Neural progenitor cell (in vitro differentiated cells): ENCODE measurements at regions not wholly inside any gene's neighbourhood (a gene's known extent, or its start where the extent isn't known, plus 50 kb on each side); places are given as distances from the start of the nearest gene placed in this dataset.

Experiments
- DNase-seq: peaks from one replicate; pipeline ENCODE4 v3.0.0-alpha.2; 2016; ENCODE audit warnings: low spot score
- H2AFZ ChIP-seq: fragments of 200-600 bp; sonication (generic); replicated peaks from 2 replicates; pipeline ENCODE4 v1.6.1; 2016; ENCODE audit warnings: antibody characterized with exemption
- H3F3A ChIP-seq: fragments of 200-600 bp; sonication (generic); 2 replicates; pipeline ENCODE4 v1.6.1; 2016; ENCODE audit warnings: antibody characterized with exemption, low read depth
- H3K27ac ChIP-seq: fragments of 200-600 bp; sonication (generic); 2 replicates; pipeline ENCODE4 v1.5.1; 2016; ENCODE audit warnings: mild to moderate bottlenecking
- H3K27me3 ChIP-seq: fragments of 200-600 bp; sonication (generic); 2 replicates; pipeline ENCODE4 v1.6.1; 2016; ENCODE audit warnings: mild to moderate bottlenecking, moderate library complexity
- H3K36me3 ChIP-seq: fragments of 200-600 bp; sonication (generic); 2 replicates; pipeline ENCODE4 v1.5.1; 2016
- H3K4me1 ChIP-seq: fragments of 200-600 bp; sonication (generic); 2 replicates; pipeline ENCODE4 v1.6.1; 2016; ENCODE audit warnings: mixed run types
- H3K4me2 ChIP-seq: fragments of 200-600 bp; sonication (generic); 2 replicates; pipeline ENCODE4 v1.6.1; 2016
- H3K4me3 ChIP-seq: fragments of 200-600 bp; sonication (generic); 2 replicates; pipeline ENCODE4 v1.5.1; 2016
- H3K79me2 ChIP-seq: fragments of 200-600 bp; sonication (generic); 2 replicates; pipeline ENCODE4 v1.6.1; 2016; ENCODE audit warnings: low read depth
- H3K9ac ChIP-seq: fragments of 200-600 bp; sonication (generic); 2 replicates; pipeline ENCODE4 v1.6.1; 2016
- H3K9me3 ChIP-seq: fragments of 200-600 bp; sonication (generic); 2 replicates; pipeline ENCODE4 v1.5.1; 2016; ENCODE audit warnings: low read depth
- H4K20me1 ChIP-seq: fragments of 200-600 bp; sonication (generic); 2 replicates; pipeline ENCODE4 v1.6.1; 2016; ENCODE audit warnings: low read depth
- H3K27ac Mint-ChIP-seq: 3 replicates; pipeline ENCODE4 v1.8.0; 2021; ENCODE audit warnings: mixed read lengths
- H3K27me3 Mint-ChIP-seq: 2 replicates; pipeline ENCODE4 v1.8.0; 2022; ENCODE audit warnings: low read depth, mild to moderate bottlenecking, inconsistent platforms, moderate library complexity, mixed read lengths; ENCODE audit not compliant: insufficient read depth
- H3K36me3 Mint-ChIP-seq: 3 replicates; pipeline ENCODE4 v1.8.0; 2021; ENCODE audit warnings: mixed read lengths
- H3K4me1 Mint-ChIP-seq: 3 replicates; pipeline ENCODE4 v1.8.0; 2021; ENCODE audit warnings: mixed read lengths
- H3K4me3 Mint-ChIP-seq: 3 replicates; pipeline ENCODE4 v1.8.0; 2021; ENCODE audit warnings: mild to moderate bottlenecking, moderate library complexity, mixed read lengths
- H3K9me3 Mint-ChIP-seq: 3 replicates; pipeline ENCODE4 v1.8.0; 2020; ENCODE audit warnings: mixed read lengths
- EZH2 ChIP-seq: fragments of 200-600 bp; sonication (generic); IDR thresholded peaks from 2 replicates; pipeline ENCODE4 v1.6.1; 2017; ENCODE audit warnings: antibody characterized with exemption, mild to moderate bottlenecking, moderate library complexity
- EZH2phosphoT487 ChIP-seq: fragments of 200-600 bp; sonication (generic); IDR thresholded peaks from 2 replicates; pipeline ENCODE4 v1.6.1; 2017; ENCODE audit warnings: antibody characterized with exemption
- TF ChIP-seq, protein P1 (sequence below): fragments of 200-600 bp; sonication (generic); IDR thresholded peaks from 2 replicates; pipeline ENCODE4 v1.5.1; 2017; ENCODE audit warnings: antibody characterized with exemption, mild to moderate bottlenecking

DNA sequence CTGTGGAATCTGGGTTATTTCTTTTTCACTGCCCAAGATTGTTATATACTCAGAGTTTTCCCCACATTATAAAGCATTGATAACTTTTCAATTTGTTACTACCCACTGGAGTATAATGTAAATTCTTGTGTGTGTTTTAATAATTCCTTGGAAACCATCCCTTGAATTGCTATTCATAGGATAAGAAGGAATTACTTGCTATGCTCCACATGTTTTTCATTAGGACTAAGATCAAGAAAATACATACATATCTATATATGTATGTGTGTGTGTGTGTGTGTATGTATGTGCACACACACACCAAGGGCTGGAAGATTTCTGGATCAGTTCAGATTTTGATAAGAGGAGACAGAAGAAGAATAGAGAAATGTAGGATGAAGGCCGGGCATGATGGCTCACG lies 206.4 kb upstream of the JADE1 start:
- no peak overlapping the region for H3K4me3 ChIP-seq
- no peak overlapping the region for H3K27ac ChIP-seq
- H3K36me3 ChIP-seq = no peaks in the 10 kb centered on the region
- H2AFZ ChIP-seq = no peak overlapping the region
- Mint-ChIP-seq H3K4me3 (no peak overlapping the region), H3K27me3 (peaks cover 7% of the 10 kb centered on the region), H3K4me1 (peaks cover 20% of the 10 kb centered on the region), H3K27ac (no peak overlapping the region), H3K36me3 (no peaks in the 10 kb centered on the region), H3K9me3 (no peaks in the 10 kb centered on the region)
- TF ChIP-seq EZH2phosphoT487 (no peak), EZH2 (no peak)
- TF ChIP-seq, protein P1, sequence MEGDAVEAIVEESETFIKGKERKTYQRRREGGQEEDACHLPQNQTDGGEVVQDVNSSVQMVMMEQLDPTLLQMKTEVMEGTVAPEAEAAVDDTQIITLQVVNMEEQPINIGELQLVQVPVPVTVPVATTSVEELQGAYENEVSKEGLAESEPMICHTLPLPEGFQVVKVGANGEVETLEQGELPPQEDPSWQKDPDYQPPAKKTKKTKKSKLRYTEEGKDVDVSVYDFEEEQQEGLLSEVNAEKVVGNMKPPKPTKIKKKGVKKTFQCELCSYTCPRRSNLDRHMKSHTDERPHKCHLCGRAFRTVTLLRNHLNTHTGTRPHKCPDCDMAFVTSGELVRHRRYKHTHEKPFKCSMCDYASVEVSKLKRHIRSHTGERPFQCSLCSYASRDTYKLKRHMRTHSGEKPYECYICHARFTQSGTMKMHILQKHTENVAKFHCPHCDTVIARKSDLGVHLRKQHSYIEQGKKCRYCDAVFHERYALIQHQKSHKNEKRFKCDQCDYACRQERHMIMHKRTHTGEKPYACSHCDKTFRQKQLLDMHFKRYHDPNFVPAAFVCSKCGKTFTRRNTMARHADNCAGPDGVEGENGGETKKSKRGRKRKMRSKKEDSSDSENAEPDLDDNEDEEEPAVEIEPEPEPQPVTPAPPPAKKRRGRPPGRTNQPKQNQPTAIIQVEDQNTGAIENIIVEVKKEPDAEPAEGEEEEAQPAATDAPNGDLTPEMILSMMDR = no peak
- no peaks in the 10 kb centered on the region for H3K79me2 ChIP-seq
- no peak overlapping the region for H3K4me2 ChIP-seq
- H3K9ac ChIP-seq = no peak overlapping the region
- H4K20me1 ChIP-seq = no peaks in the 10 kb centered on the region
- no peak for DNase-seq
- H3K9me3 ChIP-seq = no peaks in the 10 kb centered on the region
- peaks cover 5% of the 10 kb centered on the region for H3K4me1 ChIP-seq
- no peaks in the 10 kb centered on the region for H3F3A ChIP-seq
- no peaks in the 10 kb centered on the region for H3K27me3 ChIP-seq

DNA sequence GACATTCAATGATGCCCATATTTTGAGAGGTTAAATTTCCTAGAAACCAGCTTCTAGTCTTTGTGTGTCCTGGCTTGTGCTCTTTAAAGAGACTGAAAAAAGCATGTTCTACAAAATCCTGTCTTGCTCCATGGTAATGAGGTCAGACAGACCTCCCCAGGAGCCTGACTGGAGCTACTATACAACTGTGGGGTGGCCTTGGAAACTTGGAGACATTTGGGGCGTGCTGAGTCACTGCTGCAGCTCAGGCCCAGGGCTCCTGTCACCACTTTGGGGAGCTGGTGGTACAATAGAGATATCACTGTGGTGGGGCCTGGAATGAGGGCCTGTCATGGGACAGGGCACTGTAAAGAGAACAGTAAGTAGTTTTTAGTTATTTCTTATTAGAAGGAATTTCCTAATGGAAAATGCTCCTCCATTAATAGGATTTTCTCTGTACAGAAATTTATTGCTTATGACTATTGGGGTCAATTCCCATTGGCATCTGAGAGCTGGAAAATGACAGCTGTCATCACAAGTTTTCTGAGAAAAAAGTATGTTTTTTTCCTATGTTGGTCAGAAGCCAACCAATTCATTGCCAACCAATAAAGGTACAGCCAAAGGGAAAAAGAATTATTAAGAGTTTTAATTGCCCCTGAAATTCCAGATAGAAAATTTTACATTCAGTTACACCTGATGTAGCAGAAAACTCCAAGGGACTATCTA lies 207.4 kb upstream of the JADE1 start:
- H3K27me3 ChIP-seq = no peaks in the 10 kb centered on the region
- peaks cover 7% of the 10 kb centered on the region for H3K27me3 Mint-ChIP-seq
- peaks cover 5% of the 10 kb centered on the region for H3K4me1 ChIP-seq
- no peak overlapping the region for H3K4me3 ChIP-seq
- no peaks in the 10 kb centered on the region for H3K79me2 ChIP-seq
- H3K9me3 Mint-ChIP-seq = no peaks in the 10 kb centered on the region
- H3F3A ChIP-seq = no peaks in the 10 kb centered on the region
- H3K4me3 Mint-ChIP-seq = no peak overlapping the region
- no peak overlapping the region for H3K4me2 ChIP-seq
- H4K20me1 ChIP-seq = no peaks in the 10 kb centered on the region
- no peaks in the 10 kb centered on the region for H3K9me3 ChIP-seq
- no peak for TF ChIP-seq EZH2
- TF ChIP-seq, protein P1 = no peak
- H3K36me3 Mint-ChIP-seq = no peaks in the 10 kb centered on the region
- no peak for DNase-seq
- H3K36me3 ChIP-seq = no peaks in the 10 kb centered on the region
- H3K27ac Mint-ChIP-seq = no peak overlapping the region
- H3K4me1 Mint-ChIP-seq = peaks cover 20% of the 10 kb centered on the region
- H3K9ac ChIP-seq = no peak overlapping the region
- H3K27ac ChIP-seq = no peak overlapping the region
- H2AFZ ChIP-seq = no peak overlapping the region

DNA sequence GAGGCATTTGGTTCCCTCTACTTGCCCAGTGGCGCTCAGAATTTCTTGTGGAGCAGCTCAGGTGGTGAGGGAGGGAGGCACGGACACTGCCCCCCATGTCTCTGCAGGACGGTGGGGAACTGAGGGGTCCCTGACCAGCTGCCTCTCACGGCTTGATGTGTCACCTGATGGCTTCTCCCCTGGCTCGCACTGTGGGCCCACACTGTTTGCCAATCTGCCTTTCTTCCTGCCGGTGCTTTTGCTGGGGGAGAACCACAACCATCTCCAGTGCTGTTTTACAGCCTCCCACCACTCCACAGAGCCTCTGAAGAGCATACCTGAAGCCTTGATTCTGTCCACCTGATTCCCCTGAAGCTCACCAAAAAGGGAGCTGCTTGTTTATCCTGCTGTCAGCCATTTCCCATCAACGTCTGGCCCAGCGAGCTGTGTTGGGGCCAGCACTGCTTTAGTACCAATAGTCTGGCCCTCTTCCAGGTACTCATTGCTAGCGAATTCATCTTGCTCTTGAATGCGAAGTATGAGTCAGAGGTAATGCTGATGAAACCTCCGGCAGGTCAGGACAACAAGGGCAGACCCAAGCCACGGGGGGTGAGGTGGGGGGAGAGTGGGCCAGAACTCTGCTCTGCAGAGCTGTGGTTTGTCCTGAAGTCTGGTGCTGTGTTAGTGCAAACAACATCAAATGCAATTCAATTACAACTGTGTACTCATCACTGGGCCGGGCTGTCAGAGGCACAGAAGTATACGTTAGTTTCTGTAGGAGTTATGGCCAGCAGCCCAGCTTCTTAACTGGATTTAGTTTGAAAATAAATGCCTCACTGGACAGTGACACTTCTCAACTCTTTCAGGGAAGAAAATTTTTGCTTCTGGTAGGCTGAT lies 208.3 kb upstream of the JADE1 start:
- peaks cover 5% of the 10 kb centered on the region for H3K4me1 ChIP-seq
- no peak for DNase-seq
- peaks cover 5% of the 10 kb centered on the region for H3K27me3 Mint-ChIP-seq
- H2AFZ ChIP-seq = no peak overlapping the region
- no peaks in the 10 kb centered on the region for H3K36me3 Mint-ChIP-seq
- H3K27ac ChIP-seq = no peak overlapping the region
- no peak for TF ChIP-seq EZH2phosphoT487
- TF ChIP-seq, protein P1 = no peak
- TF ChIP-seq EZH2 = no peak
- H3F3A ChIP-seq = no peaks in the 10 kb centered on the region
- H3K4me2 ChIP-seq = no peak overlapping the region
- H3K9me3 Mint-ChIP-seq = peaks cover 2% of the 10 kb centered on the region
- no peaks in the 10 kb centered on the region for H3K79me2 ChIP-seq
- no peak overlapping the region for H3K4me3 ChIP-seq
- no peak overlapping the region for H3K9ac ChIP-seq
- H4K20me1 ChIP-seq = no peaks in the 10 kb centered on the region
- H3K27me3 ChIP-seq = no peaks in the 10 kb centered on the region
- peak overlapping the region; percentile 19 for H3K27ac Mint-ChIP-seq
- H3K4me3 Mint-ChIP-seq = no peak overlapping the region
- H3K9me3 ChIP-seq = no peaks in the 10 kb centered on the region
- no peaks in the 10 kb centered on the region for H3K36me3 ChIP-seq
- H3K4me1 Mint-ChIP-seq = peaks cover 20% of the 10 kb centered on the region
